ENCODE measurements at regions not wholly inside any gene's neighbourhood (a gene's known extent, or its start where the extent isn't known, plus 50 kb on each side); places are given as distances from the start of the nearest gene placed in this dataset.

DNA sequence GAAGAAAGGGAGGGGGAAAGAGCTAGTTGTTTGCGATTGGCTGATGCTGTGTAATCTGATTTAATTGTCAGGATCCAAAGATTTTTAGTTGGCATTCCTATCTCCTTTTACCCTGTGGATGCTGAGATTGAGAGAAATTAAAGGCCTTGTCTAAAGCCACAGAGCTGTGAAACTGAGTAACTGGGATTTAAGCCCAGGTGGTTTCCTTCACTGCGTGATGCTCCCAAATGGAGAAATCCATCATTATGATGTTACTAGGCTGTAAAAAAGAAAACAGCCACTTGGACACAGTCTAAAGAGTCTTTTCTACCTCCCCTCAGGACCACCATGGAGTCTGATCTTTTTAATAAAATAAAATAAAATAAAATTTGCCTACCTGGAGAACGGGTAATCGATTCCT is 883.0 kb upstream of the NR2F2 start:
- no peak for DNase-seq

- DNase-seq = no peak
Measured at GRCh38 chr15:95448531-95449229, 881.8 kb upstream of the NR2F2 start.

GRCh38 chr15:95449230-95449628 is 881.3 kb upstream of the NR2F2 start:
- no peak for DNase-seq

- no peak for DNase-seq
Measured at GRCh38 chr15:95450413-95450812, 880.1 kb upstream of the NR2F2 start.

GRCh38 chr15:95451938-95452337 is 878.6 kb upstream of the NR2F2 start:
- DNase-seq = no peak

DNA sequence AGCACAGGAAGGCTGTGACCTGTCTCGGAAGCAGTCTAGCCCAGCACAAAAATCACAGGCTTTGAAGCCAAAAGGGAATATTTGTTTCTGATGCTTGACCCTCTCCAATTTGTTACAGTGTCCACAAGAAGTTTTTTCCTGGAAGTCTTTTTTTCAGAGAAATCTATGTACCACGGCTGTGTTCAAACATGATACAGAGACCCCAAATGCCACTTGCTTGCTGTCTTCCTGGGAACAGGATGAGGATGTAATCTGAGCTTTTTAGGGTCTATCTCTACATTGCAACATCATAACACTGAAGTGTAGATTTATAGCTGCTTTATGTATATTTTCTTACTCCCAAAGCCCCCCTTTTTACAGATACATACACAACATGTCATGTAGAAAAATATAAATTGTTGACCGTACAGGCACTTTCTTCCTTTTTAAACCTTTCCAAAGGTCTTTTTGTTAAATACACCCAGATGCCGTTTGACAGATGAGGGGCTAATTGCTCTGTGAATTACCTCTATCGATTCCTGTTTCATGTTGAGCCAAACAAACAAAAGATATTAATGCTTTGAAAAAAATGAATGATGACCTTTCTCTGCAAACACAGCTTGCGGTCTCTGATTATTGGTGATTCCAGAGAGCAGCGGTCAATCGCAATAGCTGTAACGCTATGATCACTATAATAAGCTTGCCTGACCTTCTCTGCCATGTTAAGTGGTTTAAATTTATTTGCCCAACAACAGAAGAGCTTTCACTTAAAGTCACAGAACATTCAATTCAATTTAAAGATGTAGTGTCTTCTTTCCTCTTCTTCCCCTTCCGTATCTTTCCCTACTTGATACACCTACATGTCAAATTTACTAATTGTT is 875.9 kb upstream of the NR2F2 start:
- DNase-seq = no peak

- DNase-seq = no peak
Measured at GRCh38 chr15:95457520-95457919, 873.0 kb upstream of the NR2F2 start.

GRCh38 chr15:95458721-95459120 is 871.8 kb upstream of the NR2F2 start:
- no peak for DNase-seq

GRCh38 chr15:95459273-95459672 is 871.2 kb upstream of the NR2F2 start:
- no peak for DNase-seq

DNA sequence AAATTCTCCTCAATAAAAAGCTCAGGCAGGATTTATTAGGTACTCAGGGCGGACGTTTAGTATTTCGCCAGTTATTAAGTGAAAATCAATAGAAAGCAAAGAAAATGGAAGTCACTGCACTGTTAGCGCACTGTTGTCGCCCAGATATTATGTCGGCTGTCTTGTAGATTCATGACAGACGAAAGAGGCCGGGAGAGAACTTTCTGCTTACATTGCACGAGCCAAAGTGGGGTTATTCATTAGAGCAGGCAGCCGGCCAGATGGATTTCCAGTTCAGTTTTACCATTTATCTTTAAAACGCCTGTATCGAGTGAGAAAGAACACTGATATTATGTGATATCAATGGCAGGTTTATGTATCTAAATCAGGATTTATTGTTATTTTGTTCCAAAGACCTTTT is 866.0 kb upstream of the NR2F2 start:
- no peak for DNase-seq

GRCh38 chr15:95468820-95469219 is 861.7 kb upstream of the NR2F2 start:
- no peak for DNase-seq

- DNase-seq = no peak
Measured at GRCh38 chr15:95469496-95470000, 861.0 kb upstream of the NR2F2 start.

DNA sequence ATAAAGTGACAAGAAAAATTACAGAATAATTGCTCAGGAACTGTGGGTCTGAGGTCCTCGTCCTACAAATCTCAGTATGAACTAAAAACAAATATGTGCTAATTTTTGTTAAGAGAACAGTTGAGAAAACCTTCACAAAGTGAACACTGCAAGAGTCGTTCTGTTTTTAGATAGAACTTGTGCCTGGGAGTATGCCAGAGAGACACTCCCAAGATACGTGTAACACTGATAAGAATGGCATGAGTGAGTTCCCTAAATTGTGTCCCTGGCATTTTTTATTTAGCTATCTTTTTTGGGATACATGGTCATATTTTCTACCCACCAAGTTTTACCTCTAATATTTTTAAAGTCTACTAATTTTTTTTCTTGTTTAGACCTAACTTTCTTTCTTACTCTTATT is 860.0 kb upstream of the NR2F2 start:
- no peak for DNase-seq

GRCh38 chr15:95470997-95471689 is 859.4 kb upstream of the NR2F2 start:
- no peak for DNase-seq

GRCh38 chr15:95471690-95472086 is 858.8 kb upstream of the NR2F2 start:
- DNase-seq = no peak

- DNase-seq = no peak
Measured at GRCh38 chr15:95475067-95475466, 855.4 kb upstream of the NR2F2 start.

DNA sequence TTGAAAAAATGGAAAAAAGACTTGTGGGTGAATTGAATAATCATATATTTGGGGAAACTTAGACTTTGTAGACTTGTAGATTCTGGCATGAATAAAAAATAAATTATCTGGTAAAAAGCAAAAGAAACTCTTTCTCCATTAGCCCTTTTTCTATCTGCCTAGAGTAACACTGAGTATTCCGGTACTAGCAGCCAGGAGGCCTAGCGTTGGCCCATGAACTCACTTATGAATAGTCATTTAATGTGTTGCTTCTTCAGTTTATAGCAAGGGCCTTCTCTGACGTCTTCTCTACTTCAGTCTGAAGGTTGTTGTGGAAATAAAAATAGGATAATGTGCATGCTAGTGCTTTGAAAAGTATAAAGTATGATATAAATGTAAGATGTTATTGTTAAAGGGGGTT is 851.2 kb upstream of the NR2F2 start:
- DNase-seq = no peak

GRCh38 chr15:95485367-95485766 is 845.1 kb upstream of the NR2F2 start:
- DNase-seq = no peak

- DNase-seq = no peak
Measured at GRCh38 chr15:95486224-95486623, 844.3 kb upstream of the NR2F2 start.

DNA sequence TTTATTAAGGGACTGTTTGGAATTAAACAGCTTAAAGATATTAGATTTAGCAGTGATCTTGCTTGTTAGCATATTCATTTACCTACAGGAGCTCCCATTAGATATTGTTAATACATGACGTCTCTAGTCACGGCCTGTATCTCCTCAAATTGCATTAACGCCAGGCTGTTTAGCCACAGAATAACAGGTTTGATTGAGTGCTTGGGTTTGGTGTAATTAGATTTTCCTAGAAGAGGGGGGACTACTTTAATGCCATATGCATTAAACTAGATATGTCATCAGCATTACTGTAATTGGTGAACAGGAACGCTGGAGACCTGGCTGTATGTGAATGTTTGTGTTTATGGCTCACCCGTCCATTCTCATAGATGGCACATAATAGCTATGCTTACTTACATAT is 841.4 kb upstream of the NR2F2 start:
- no peak for DNase-seq

GRCh38 chr15:95492388-95493070 is 838.0 kb upstream of the NR2F2 start:
- no peak for DNase-seq

GRCh38 chr15:95494971-95495541 is 835.4 kb upstream of the NR2F2 start:
- DNase-seq = no peak

All from right lung (tissue), 2 donors.